ENCODE measurements at regions not wholly inside any gene's neighbourhood (a gene's known extent, or its start where the extent isn't known, plus 50 kb on each side); places are given as distances from the start of the nearest gene placed in this dataset.
A peak's percentile ranks its signal among the peaks of the same experiment; 100 is the strongest.

GRCh38 chr11:134764966-134765365, 352.9 kb upstream of the B3GAT1 start:
- CTCF ChIA-PET = no interaction called here
- DNase-seq (ENCODE audit: low read depth) = no peak
- POLR2A ChIA-PET = no interaction called here
- H3K27me3 ChIP-seq (ENCODE audit: control insufficient read depth, insufficient read depth, low read length) = no peaks in the 10 kb centered on the region
- H3K36me3 ChIP-seq (ENCODE audit: control insufficient read depth, insufficient read depth, low read length) = no peaks in the 10 kb centered on the region
- TF ChIP-seq CTCF (IDR thresholded peaks at IDR 0.05; ENCODE audit: insufficient read depth, low read depth, low read length) = no peak
- H3K4me3 ChIP-seq (ENCODE audit: low read depth, low read length) = no peak overlapping the region

GRCh38 chr11:134764367-134764766, 352.3 kb upstream of the B3GAT1 start:
- Histone ChIP-seq H3K27me3 (ENCODE audit: control insufficient read depth, insufficient read depth, low read length) (no peaks in the 10 kb centered on the region), H3K4me3 (ENCODE audit: low read depth, low read length) (no peak overlapping the region), H3K36me3 (ENCODE audit: control insufficient read depth, insufficient read depth, low read length) (no peaks in the 10 kb centered on the region)
- no peak for DNase-seq (ENCODE audit: low read depth)
- no peak for TF ChIP-seq CTCF (IDR thresholded peaks at IDR 0.05; ENCODE audit: insufficient read depth, low read depth, low read length)
- POLR2A ChIA-PET = no interaction called here
- CTCF ChIA-PET = no interaction called here

- Histone ChIP-seq H3K27me3 (ENCODE audit: control insufficient read depth, insufficient read depth, low read length) (no peaks in the 10 kb centered on the region), H3K36me3 (ENCODE audit: control insufficient read depth, insufficient read depth, low read length) (no peaks in the 10 kb centered on the region), H3K4me3 (ENCODE audit: low read depth, low read length) (peak overlapping the region; percentile 23)
- TF ChIP-seq CTCF (IDR thresholded peaks at IDR 0.05; ENCODE audit: insufficient read depth, low read depth, low read length) = no peak
- no peak for DNase-seq (ENCODE audit: low read depth)
- ChIA-PET POLR2A (no interaction called here), CTCF (no interaction called here)
Observed at GRCh38 chr11:134763030-134763388, 351.0 kb upstream of the B3GAT1 start.

- ChIA-PET POLR2A (no interaction called here), CTCF (no interaction called here)
- no peak for DNase-seq (ENCODE audit: low read depth)
- no peaks in the 10 kb centered on the region for H3K36me3 ChIP-seq (ENCODE audit: control insufficient read depth, insufficient read depth, low read length)
- H3K4me3 ChIP-seq (ENCODE audit: low read depth, low read length) = peak overlapping the region; percentile 23
- no peaks in the 10 kb centered on the region for H3K27me3 ChIP-seq (ENCODE audit: control insufficient read depth, insufficient read depth, low read length)
- TF ChIP-seq CTCF (IDR thresholded peaks at IDR 0.05; ENCODE audit: insufficient read depth, low read depth, low read length) = no peak
Observed at GRCh38 chr11:134762248-134763029, 350.4 kb upstream of the B3GAT1 start.

GRCh38 chr11:134761926-134762247, 349.8 kb upstream of the B3GAT1 start:
- DNase-seq (ENCODE audit: low read depth) = no peak
- Histone ChIP-seq H3K27me3 (ENCODE audit: control insufficient read depth, insufficient read depth, low read length) (no peaks in the 10 kb centered on the region), H3K4me3 (ENCODE audit: low read depth, low read length) (peak overlapping the region; percentile 16; the same call in 1 of the 2 replicates), H3K36me3 (ENCODE audit: control insufficient read depth, insufficient read depth, low read length) (no peaks in the 10 kb centered on the region)
- ChIA-PET CTCF (no interaction called here), POLR2A (no interaction called here)
- TF ChIP-seq CTCF (IDR thresholded peaks at IDR 0.05; ENCODE audit: insufficient read depth, low read depth, low read length) = no peak

Data from BJ (cell line).